Thyroid gland (tissue), 4 donors: ENCODE measurements at regions not wholly inside any gene's neighbourhood (a gene's known extent, or its start where the extent isn't known, plus 50 kb on each side); places are given as distances from the start of the nearest gene placed in this dataset.

ENCODE experiments used
- DNase-seq, 2 donors: peaks; one replicate each; pipeline ENCODE4 v3.0.0-alpha.2; 2019
- H3K27ac ChIP-seq, 3 donors: fragments of 200-600 bp; sonication (generic); 1 replicate in 2 of 3; 2 replicates in 1 of 3; pipeline ENCODE4 v1.5.1; 2016 to 2019; ENCODE audit warnings: mild to moderate bottlenecking in 1 of 3, moderate library complexity in 1 of 3
- H3K27me3 ChIP-seq: fragments of 200-600 bp; sonication (generic); one replicate; pipeline ENCODE4 v1.5.1; 2019
- H3K36me3 ChIP-seq, 2 donors: fragments of 200-600 bp; sonication (generic); one replicate each; pipeline ENCODE4 v1.5.1; 2016 to 2019
- H3K4me1 ChIP-seq, 2 donors: fragments of 200-600 bp; sonication (generic); one replicate each; pipeline ENCODE4 v1.5.1; 2017 to 2019
- H3K4me3 ChIP-seq, 3 donors: fragments of 200-600 bp; sonication (generic); replicated peaks in 1 of 3; 1 replicate in 2 of 3; 2 replicates in 1 of 3; pipeline ENCODE4 v1.5.1; 2016; ENCODE audit warnings: mild to moderate bottlenecking in 1 of 3
- H3K9me3 ChIP-seq: fragments of 200-600 bp; sonication (generic); one replicate; pipeline ENCODE4 v1.5.1; 2017
- POLR2A ChIP-seq, 2 donors: fragments of 450-650 bp; IDR thresholded peaks; one replicate each; pipeline ENCODE4 v1.6.1; 2017; ENCODE audit warnings: antibody characterized with exemption in 2 of 2, mild to moderate bottlenecking in 2 of 2, moderate library complexity in 1 of 2
- WGBS, 2 donors: methylation state at CpG; one replicate each; pipeline ENCODE4 v1.1.5; 2017; 5-methylcytosine and 5-hydroxymethylcytosine counted together
- intact Hi-C: fragments of 100-400 bp; cut with DNase I; formaldehyde crosslinking; loops from one replicate; pipeline ENCODE4 v1.15.1; 2023
- TF ChIP-seq, protein P1 (sequence below), 6 experiments: fragments of 200-600 bp in 3 of 6; fragments of 450-650 bp in 3 of 6; sonication (generic) in 3 of 6; IDR thresholded peaks; one replicate each; pipeline ENCODE4 v1.5.1; 2016 to 2019; ENCODE audit warnings: antibody characterized with exemption in 6 of 6, mild to moderate bottlenecking in 2 of 6, inconsistent platforms in 1 of 6, moderate library complexity in 1 of 6

DNA sequence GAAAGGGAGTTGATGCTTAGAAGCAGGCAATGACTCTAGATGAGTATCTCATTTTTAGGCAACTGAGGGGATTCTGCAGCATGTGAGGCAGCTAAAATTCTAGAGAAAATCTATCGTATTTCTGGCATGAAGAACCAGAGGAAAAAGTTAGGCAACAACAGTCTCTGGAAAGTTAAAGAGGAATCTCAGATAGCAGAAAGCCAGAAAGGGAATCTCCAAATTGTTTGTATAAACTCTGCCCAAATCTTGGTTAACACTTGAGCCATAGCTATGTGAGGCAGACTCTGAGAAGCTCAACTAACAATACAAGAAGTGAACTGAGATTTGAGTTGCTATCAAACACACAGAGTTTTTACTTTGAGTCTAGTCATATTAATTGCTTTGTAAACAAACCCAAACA is 215.8 kb upstream of the FZD8 start:
- Histone ChIP-seq H3K27ac (no peak overlapping the region), H3K27me3 (no peaks in the 10 kb centered on the region), H3K4me3 (no peak overlapping the region), H3K36me3 (no peaks in the 10 kb centered on the region), H3K9me3 (no peaks in the 10 kb centered on the region), H3K4me1 (no peaks in the 10 kb centered on the region)
- TF ChIP-seq, protein P1, sequence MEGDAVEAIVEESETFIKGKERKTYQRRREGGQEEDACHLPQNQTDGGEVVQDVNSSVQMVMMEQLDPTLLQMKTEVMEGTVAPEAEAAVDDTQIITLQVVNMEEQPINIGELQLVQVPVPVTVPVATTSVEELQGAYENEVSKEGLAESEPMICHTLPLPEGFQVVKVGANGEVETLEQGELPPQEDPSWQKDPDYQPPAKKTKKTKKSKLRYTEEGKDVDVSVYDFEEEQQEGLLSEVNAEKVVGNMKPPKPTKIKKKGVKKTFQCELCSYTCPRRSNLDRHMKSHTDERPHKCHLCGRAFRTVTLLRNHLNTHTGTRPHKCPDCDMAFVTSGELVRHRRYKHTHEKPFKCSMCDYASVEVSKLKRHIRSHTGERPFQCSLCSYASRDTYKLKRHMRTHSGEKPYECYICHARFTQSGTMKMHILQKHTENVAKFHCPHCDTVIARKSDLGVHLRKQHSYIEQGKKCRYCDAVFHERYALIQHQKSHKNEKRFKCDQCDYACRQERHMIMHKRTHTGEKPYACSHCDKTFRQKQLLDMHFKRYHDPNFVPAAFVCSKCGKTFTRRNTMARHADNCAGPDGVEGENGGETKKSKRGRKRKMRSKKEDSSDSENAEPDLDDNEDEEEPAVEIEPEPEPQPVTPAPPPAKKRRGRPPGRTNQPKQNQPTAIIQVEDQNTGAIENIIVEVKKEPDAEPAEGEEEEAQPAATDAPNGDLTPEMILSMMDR (IDR thresholded peaks at IDR 0.05): no peak
- no peak for TF ChIP-seq POLR2A (IDR thresholded peaks at IDR 0.05)
- intact Hi-C loops: no loop called here
- 75 to 83% methylated on average over 1 of the region's 1 CpG for WGBS, 2 donors
- DNase-seq: no peak

DNA sequence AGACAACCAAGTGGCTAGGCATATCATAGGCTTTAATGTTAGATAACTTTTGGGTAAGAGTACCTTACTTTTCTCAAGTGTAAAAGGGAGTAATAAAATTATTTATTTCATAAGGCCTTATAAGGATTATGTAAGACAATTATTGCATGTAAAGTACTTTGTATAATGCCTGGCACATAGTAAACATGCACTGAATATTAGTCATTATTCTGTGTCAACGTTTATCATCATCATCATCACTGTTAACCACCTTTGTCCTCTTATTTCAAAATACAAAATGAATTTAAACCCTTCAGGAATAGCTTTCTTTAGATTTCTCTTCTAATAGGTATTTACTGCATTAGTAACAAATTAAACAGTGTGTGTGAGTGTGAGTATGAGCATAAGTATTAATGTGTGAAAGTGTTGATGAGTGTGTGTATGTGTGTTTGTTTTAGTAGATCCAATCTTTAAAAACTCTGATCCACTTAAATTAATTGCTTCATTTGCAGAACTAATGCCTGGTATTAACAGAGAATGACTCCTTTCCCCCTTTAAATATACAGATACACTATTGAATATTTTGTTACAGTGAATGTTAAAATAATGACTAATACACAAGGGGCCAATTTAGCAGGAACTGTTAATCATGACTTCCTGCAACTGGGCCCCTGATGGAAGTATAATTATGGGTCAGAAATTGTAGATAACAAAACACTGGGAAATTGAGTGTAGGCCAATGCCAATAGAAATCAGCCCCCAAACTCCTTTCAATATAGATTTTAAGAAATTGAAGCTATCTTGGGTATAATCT is 213.3 kb upstream of the FZD8 start:
- no peak for DNase-seq
- no peak overlapping the region for H3K27ac ChIP-seq
- no peaks in the 10 kb centered on the region for H3K27me3 ChIP-seq
- no peaks in the 10 kb centered on the region for H3K9me3 ChIP-seq
- TF ChIP-seq, protein P1 (IDR thresholded peaks at IDR 0.05): no peak
- intact Hi-C loops: no loop called here
- WGBS, 2 donors: 67 to 75% methylated on average over 1 of the region's 1 CpG
- H3K4me3 ChIP-seq: no peak overlapping the region
- H3K36me3 ChIP-seq: no peaks in the 10 kb centered on the region
- H3K4me1 ChIP-seq: no peaks in the 10 kb centered on the region

DNA sequence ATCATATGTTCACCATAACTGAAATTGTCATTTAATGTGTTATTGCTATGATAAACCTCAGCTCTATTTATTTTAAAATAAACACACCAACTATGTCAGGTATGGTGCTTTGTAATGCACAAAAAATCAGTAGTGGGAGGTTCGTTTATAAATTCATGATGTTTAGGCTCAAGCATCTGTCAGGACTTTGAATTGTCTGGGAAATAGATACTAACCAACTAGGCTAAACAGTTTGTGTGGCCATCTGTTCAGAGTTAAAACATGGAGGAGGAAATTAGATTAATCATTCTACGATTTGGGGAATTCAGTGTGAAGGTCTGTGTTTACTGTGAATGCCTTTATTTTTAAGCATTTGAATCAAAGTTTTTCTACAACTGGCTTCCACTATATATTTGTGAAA is 212.6 kb upstream of the FZD8 start:
- Histone ChIP-seq H3K4me1 (no peaks in the 10 kb centered on the region), H3K36me3 (no peaks in the 10 kb centered on the region), H3K27ac (no peak overlapping the region), H3K27me3 (no peaks in the 10 kb centered on the region), H3K4me3 (no peak overlapping the region), H3K9me3 (no peaks in the 10 kb centered on the region)
- 85 to 89% methylated on average over 2 of the region's 2 CpGs for WGBS, 2 donors
- intact Hi-C loops: no loop called here
- no peak for TF ChIP-seq POLR2A (IDR thresholded peaks at IDR 0.05)
- TF ChIP-seq, protein P1 (IDR thresholded peaks at IDR 0.05): no peak
- DNase-seq: no peak

DNA sequence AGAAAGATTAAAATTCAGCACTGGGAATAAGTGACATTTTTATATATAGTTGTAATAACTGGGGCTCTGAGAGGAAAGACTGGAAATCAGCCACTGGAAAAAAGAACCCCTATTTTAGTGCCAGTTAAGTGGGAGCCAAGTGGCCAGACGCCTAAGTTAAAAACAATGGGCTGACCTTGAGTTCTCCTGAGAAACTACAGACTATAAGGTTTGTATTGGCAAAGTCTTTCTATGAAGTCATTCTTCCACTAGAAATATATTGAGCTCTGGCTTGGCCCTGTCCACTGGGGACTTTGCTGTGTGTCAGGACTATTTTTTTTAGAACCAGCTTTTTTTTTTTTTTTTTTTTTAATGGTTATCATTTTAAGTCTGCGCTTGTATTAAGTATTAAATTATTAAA is 210.6 kb upstream of the FZD8 start:
- no peak for DNase-seq
- Histone ChIP-seq H3K4me3 (no peak overlapping the region), H3K9me3 (no peaks in the 10 kb centered on the region), H3K36me3 (no peaks in the 10 kb centered on the region), H3K27me3 (no peaks in the 10 kb centered on the region), H3K27ac (no peak overlapping the region), H3K4me1 (peaks cover 0 to 7% of the 10 kb centered on the region in 2 donors)
- 48 to 55% methylated on average over 2 of the region's 2 CpGs for WGBS, 2 donors
- intact Hi-C loops: no loop called here
- TF ChIP-seq POLR2A (IDR thresholded peaks at IDR 0.05): no peak
- TF ChIP-seq, protein P1 (IDR thresholded peaks at IDR 0.05): no peak

DNA sequence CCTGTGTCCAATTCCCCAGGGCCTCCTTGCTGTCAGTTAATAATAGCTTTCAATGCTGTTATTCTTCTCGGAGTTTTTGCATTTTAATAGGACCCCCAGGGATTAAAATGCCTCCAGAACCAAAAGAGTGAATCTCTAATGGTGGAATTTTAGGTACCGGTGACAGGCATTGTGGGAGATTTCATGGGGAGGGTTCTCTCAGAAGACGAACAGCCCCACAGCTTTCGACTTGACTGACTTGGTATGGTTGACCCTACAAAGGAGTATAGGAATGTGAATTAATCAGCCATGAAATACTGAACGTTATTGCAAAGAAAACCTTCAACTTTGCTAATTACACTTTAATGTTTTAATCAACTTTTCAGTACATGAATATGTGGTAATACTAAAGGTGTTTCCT is 206.3 kb upstream of the FZD8 start:
- no peaks in the 10 kb centered on the region for H3K9me3 ChIP-seq
- no peak for DNase-seq
- no peaks in the 10 kb centered on the region for H3K36me3 ChIP-seq
- H3K27ac ChIP-seq: no peak overlapping the region
- TF ChIP-seq POLR2A (IDR thresholded peaks at IDR 0.05): no peak
- TF ChIP-seq, protein P1 (IDR thresholded peaks at IDR 0.05): no peak
- intact Hi-C loops: no loop called here
- no peak overlapping the region for H3K4me3 ChIP-seq
- no peaks in the 10 kb centered on the region for H3K27me3 ChIP-seq
- WGBS, 2 donors: 53 to 57% methylated on average over 5 of the region's 5 CpGs
- peaks cover 0 to 8% of the 10 kb centered on the region in 2 donors for H3K4me1 ChIP-seq
